A204.1 (cell line): ENCODE measurements at regions not wholly inside any gene's neighbourhood (a gene's known extent, or its start where the extent isn't known, plus 50 kb on each side); places are given as distances from the start of the nearest gene placed in this dataset.
A peak's percentile ranks its signal among the peaks of the same experiment; 100 is the strongest.
"Not testable (repeated sequence)": the region's sequence is repeated elsewhere in the genome, so short reads cannot be mapped to it uniquely, and the experiment has no call there.

ENCODE experiments used
- FAIRE-seq: peaks from 2 replicates; lab custom pipeline; 2012; peaks lifted over from hg19 to GRCh38; lab: Jason Lieb, UNC

DNA sequence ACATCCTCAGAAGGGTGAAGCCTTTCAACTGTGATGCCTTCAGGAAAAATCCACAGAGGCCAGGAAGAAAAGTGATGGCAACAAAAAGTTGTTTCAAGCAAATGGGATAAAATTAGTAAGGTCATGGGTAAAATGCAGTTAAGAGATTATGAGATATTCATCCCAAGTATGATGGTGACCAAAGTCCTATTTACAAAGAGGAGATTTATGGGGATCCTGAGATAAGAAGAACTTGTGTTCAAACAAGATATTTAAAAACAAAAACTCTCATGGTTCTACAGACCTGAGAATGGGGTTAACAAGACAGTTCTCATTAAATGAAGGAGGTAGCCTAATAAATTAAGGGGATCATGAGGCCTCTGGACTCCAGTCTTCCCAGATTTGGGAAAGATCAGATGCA lies 184.4 kb downstream of the FCRL5 start:
- no peak for FAIRE-seq

- FAIRE-seq = no peak
Observed at GRCh38 chr1:157367091-157367739, 185.1 kb downstream of the FCRL5 start.

GRCh38 chr1:157364612-157365011 lies 187.7 kb downstream of the FCRL5 start:
- FAIRE-seq = no peak

DNA sequence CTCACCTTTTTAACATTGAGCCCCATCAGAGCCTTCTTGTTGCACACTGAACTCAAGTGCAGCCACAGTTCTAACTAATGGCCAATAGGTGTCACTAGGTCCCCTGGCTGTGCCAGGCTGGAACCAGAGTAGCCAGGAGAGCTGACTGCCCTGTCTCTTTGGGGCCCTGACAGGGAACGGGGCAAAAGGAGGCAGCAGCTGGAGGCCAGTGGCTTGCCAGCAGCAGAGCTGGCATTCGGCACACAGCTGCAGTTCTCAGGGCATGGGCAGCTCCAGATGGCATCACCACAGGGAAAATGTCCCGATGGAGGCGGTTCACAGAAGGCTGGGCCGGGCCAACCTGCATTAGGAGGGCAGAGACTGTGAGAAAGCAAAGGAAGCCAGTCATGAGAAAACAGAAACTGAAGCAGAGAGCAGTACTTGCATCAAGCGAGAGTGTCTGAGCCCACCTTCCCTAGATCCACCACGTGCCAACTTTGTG lies 188.6 kb downstream of the FCRL5 start:
- FAIRE-seq = no peak

DNA sequence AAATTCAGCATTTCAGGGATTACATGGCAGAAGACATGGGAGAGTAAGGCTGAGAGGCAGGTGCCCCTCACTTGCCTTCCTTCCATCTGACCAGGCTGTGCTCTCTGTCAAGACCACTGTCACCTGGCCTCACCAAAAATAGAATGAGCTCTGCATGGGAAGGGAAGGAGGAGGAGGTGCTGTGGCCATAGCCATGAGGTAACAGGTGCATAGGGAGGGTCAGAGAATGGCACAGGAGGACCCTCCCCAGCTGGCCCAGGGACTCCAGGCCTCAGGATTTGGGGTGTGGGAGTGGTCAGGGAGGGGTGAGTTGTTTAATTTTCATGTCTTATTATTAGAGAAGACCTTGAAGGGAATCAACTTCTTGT lies 192.3 kb downstream of the FCRL5 start:
- no peak for FAIRE-seq

GRCh38 chr1:157359314-157360022 lies 192.8 kb downstream of the FCRL5 start:
- no peak for FAIRE-seq

DNA sequence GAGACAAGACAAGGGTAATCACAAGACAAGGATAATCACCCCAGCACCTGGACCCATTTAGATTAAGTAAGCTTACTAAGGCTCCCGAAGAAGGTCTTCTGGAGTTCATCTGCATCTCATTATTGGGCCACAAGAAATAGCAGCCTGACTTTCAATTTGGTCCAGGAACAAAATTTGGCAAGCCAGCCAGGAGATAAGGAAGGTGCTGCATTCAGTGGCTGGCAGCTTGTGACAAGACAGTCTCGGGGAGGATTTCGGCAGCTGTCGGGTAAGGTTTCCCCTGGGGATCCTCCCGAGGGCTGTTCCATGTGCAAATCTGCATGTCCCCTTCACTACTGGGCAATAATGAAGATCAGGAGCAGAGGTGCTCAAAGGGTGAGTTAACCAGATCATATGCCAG lies 195.2 kb downstream of the FCRL5 start:
- no peak for FAIRE-seq

DNA sequence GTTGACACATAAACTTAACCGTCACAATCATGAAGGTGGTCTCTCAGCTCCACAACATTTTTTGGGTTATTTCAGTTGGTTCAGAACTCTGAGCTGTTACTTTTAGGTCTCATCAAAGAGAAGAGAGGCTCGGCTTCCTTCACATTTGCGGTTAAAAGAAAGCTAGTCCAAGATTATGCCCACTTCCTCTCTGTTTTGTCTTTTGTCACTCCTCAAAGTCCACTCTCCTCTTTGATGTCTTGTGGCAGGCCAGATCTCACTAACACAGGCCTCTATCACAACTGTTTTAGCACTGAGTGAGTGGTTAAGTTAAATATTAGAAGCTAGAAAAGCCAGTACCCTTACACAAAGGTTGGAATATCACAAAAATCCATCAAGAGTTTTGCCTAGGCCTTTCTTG lies 195.7 kb downstream of the FCRL5 start:
- no peak for FAIRE-seq

GRCh38 chr1:157353546-157353945 lies 198.8 kb downstream of the FCRL5 start:
- FAIRE-seq = no peak

DNA sequence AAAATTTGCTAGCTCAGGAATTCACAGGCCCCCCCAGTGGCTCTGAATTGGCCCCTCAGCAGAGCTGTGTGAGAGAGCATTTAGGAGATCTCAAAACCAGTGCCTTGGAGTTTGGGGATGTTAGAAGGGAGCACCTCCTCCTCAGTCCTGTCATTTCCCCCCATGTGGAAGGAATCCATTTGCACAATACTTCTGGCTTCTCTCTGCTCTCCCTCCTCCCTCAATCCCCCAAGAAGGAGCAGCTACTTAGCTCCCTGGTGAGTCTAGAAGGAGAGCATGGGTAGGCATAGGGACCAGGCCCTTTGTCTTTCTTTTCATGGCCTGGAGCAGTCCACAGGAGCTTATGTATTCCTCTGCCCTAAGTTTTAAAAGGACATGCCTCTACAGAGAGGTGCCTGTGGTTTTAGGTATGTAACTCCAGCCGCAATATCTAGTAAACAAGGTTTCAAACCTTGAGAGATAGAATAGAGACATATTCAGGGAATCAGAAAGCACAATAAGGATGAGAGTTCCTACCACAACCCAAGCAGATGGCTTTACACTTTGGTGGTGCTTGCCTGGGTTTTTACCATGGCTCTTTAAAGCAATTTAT lies 199.4 kb downstream of the FCRL5 start:
- no peak for FAIRE-seq

GRCh38 chr1:157352216-157352615 lies 200.1 kb downstream of the FCRL5 start:
- FAIRE-seq = no peak

- not testable (repeated sequence) for FAIRE-seq
Observed at GRCh38 chr1:157351800-157352199, 200.5 kb downstream of the FCRL5 start.

- FAIRE-seq = no peak
Observed at GRCh38 chr1:157348538-157349480, 203.5 kb downstream of the FCRL5 start.

DNA sequence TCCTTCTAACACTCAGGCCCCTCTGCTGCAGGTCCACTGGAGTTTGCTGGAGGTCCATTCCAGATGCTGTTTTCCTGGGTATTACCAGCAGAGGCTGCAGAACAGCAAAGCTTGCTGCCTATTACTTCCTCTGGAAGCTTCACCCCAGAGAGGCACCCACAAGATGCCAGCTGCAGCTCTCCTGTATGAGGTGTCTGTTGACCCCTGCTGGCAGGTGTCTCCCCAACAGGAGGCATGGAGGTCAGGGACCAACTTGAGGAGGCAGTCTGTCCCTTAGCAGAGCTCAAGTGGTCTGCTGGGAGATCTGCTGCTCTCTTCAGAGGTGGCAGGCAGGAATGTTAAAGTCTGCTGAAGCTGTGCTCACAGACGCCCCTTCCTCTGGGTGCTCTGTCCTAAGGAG lies 204.8 kb downstream of the FCRL5 start:
- no peak for FAIRE-seq

GRCh38 chr1:157337785-157338184 lies 199.6 kb upstream of the ETV3 start:
- not testable (repeated sequence) for FAIRE-seq

- no peak for FAIRE-seq
Observed at GRCh38 chr1:157335056-157335455, 196.9 kb upstream of the ETV3 start.

- no peak for FAIRE-seq
Observed at GRCh38 chr1:157334041-157334440, 195.8 kb upstream of the ETV3 start.

- FAIRE-seq = not testable (repeated sequence)
Observed at GRCh38 chr1:157330177-157330576, 192.0 kb upstream of the ETV3 start.

- peak; percentile 70 for FAIRE-seq
Observed at GRCh38 chr1:157328120-157328519, 189.9 kb upstream of the ETV3 start.

DNA sequence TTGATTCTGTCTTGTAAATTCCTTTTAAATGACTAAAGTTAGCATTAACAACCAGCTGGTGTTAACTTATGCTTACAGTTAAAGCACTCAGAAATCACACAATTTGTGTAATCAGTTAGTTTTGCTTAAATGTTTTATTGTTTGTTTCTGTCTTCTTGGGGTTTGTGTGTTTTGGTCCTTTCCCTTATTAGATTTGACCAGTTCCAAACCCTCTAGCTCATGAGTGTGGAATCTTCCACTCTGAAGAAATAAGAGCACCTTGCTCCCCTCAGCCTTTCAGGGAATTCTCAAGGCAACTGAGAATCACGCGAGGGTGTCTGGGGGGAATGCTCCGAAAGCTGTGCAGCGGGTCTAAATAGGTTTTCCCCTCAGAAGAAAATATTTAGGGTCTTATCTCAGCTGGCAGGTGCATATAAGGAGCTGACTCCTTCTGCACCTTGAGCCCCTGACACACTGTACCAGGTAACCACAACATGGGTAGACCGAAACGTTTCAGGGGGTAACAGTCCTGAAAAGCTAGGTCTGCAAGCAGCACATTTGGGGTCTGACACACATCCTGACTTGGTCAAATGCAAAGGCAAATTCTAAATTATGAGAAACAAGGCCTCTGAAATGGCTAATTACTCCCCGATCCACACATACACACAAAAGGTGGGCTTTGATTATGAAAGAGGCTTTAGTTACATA lies 188.1 kb upstream of the ETV3 start:
- FAIRE-seq = no peak

GRCh38 chr1:157325220-157325619 lies 187.0 kb upstream of the ETV3 start:
- FAIRE-seq = no peak

GRCh38 chr1:157321972-157322371 lies 183.8 kb upstream of the ETV3 start:
- FAIRE-seq = not testable (repeated sequence)
